WTC11 (cell line): ENCODE measurements at regions not wholly inside any gene's neighbourhood (a gene's known extent, or its start where the extent isn't known, plus 50 kb on each side); places are given as distances from the start of the nearest gene placed in this dataset.

ENCODE experiments used
- ATAC-seq: fragments of 200-7000 bp; cut with Tn5 transposase; 2 replicates; pipeline ENCODE4 v1.10.0; 2021; ENCODE audit warnings: mild to moderate bottlenecking, moderate library complexity
- CTCF ChIA-PET: fragments of 300-600 bp; sonication (Branson Sonifier 250); formaldehyde crosslinking; loops from one replicate; lab custom pipeline; 2021; ENCODE audit warnings: antibody characterized with exemption; lab: Charles Lee
- POLR2A ChIA-PET: fragments of 350-600 bp; sonication (Branson Sonifier 250); formaldehyde crosslinking; loops from one replicate; lab custom pipeline; 2021; ENCODE audit warnings: antibody characterized with exemption; lab: Charles Lee
- DNase-seq: peaks from one replicate; pipeline ENCODE4 v3.0.0; 2021; ENCODE audit warnings: low spot score
- H3K27ac Mint-ChIP-seq: 2 replicates; pipeline ENCODE4 v1.8.0; 2021; ENCODE audit warnings: mixed read lengths
- H3K27me3 Mint-ChIP-seq: 2 replicates; pipeline ENCODE4 v1.8.0; 2021; ENCODE audit warnings: low read depth, mild to moderate bottlenecking, moderate library complexity, mixed read lengths
- H3K36me3 Mint-ChIP-seq: 2 replicates; pipeline ENCODE4 v1.8.0; 2021; ENCODE audit warnings: mixed read lengths
- H3K4me1 Mint-ChIP-seq: 2 replicates; pipeline ENCODE4 v1.8.0; 2022; ENCODE audit warnings: mixed read lengths
- H3K4me3 Mint-ChIP-seq: 2 replicates; pipeline ENCODE4 v1.8.0; 2021; ENCODE audit warnings: mild to moderate bottlenecking, moderate library complexity, mixed read lengths
- H3K9me3 Mint-ChIP-seq: 2 replicates; pipeline ENCODE4 v1.8.0; 2021; ENCODE audit warnings: mixed read lengths
- CREM ChIP-seq: sonication (generic); formaldehyde crosslinking; IDR thresholded peaks from 2 replicates; pipeline ENCODE4 v1.8.1; 2022; ENCODE audit warnings: mild to moderate bottlenecking, missing genetic modification reagents, moderate library complexity
- ELF4 ChIP-seq: sonication (generic); formaldehyde crosslinking; IDR thresholded peaks from 2 replicates; pipeline ENCODE4 v1.8.1; 2022; ENCODE audit warnings: low read depth, mild to moderate bottlenecking, moderate library complexity, missing genetic modification reagents
- FOXK1 ChIP-seq: sonication (generic); formaldehyde crosslinking; IDR thresholded peaks from 2 replicates; pipeline ENCODE4 v1.8.0; 2022; ENCODE audit warnings: mild to moderate bottlenecking, moderate library complexity, missing genetic modification reagents
- IRF2 ChIP-seq: sonication (generic); formaldehyde crosslinking; IDR thresholded peaks from 2 replicates; pipeline ENCODE4 v1.8.0; 2022; ENCODE audit warnings: low read depth, missing genetic modification reagents, borderline replicate concordance
- MXD4 ChIP-seq: fragments of 250-450 bp; sonication (Bioruptor Pico); IDR thresholded peaks from 2 replicates; pipeline ENCODE4 v1.8.0; 2021; ENCODE audit warnings: mild to moderate bottlenecking, moderate library complexity, borderline replicate concordance
- NFE2L1 ChIP-seq: sonication (generic); formaldehyde crosslinking; IDR thresholded peaks from 2 replicates; pipeline ENCODE4 v1.8.1; 2023; ENCODE audit warnings: missing genetic modification reagents
- NFYB ChIP-seq: sonication (generic); formaldehyde crosslinking; conservative IDR thresholded peaks from 2 replicates; pipeline ENCODE4 v1.8.0; 2022; ENCODE audit warnings: low read depth, missing genetic modification reagents
- OVOL2 ChIP-seq: fragments of 250-450 bp; sonication (Bioruptor Pico); IDR thresholded peaks from 2 replicates; pipeline ENCODE4 v1.9.0; 2021; ENCODE audit warnings: mild to moderate bottlenecking, borderline replicate concordance
- TEAD1 ChIP-seq: sonication (generic); formaldehyde crosslinking; IDR thresholded peaks from 2 replicates; pipeline ENCODE4 v1.8.0; 2022; ENCODE audit warnings: mild to moderate bottlenecking, missing genetic modification reagents
- TP53 ChIP-seq: sonication (generic); formaldehyde crosslinking; IDR thresholded peaks from 2 replicates; pipeline ENCODE4 v1.8.1; 2023; ENCODE audit warnings: mild to moderate bottlenecking, missing genetic modification reagents
- ZNF121 ChIP-seq: sonication (generic); formaldehyde crosslinking; IDR thresholded peaks from 2 replicates; pipeline ENCODE4 v1.8.0; 2023; ENCODE audit warnings: missing genetic modification reagents
- ZNF219 ChIP-seq: sonication (generic); formaldehyde crosslinking; IDR thresholded peaks from 2 replicates; pipeline ENCODE4 v1.8.0; 2023; ENCODE audit warnings: missing genetic modification reagents, mild to moderate bottlenecking, borderline replicate concordance
- ZNF396 ChIP-seq: fragments of 250-450 bp; sonication (Bioruptor Pico); IDR thresholded peaks from 2 replicates; pipeline ENCODE4 v1.8.0; 2021; ENCODE audit warnings: mild to moderate bottlenecking, moderate library complexity, borderline replicate concordance
- TF ChIP-seq, protein P1 (sequence below): sonication (generic); formaldehyde crosslinking; IDR thresholded peaks from 2 replicates; pipeline ENCODE4 v1.8.1; 2023; ENCODE audit warnings: mild to moderate bottlenecking, missing genetic modification reagents, borderline replicate concordance
- TF ChIP-seq, protein P2 (sequence below): sonication (generic); formaldehyde crosslinking; IDR thresholded peaks from 2 replicates; pipeline ENCODE4 v1.8.0; 2022; ENCODE audit warnings: mild to moderate bottlenecking, missing genetic modification reagents
- TF ChIP-seq, protein P3 (sequence below): sonication (generic); formaldehyde crosslinking; IDR thresholded peaks from 2 replicates; pipeline ENCODE4 v1.8.1; 2023; ENCODE audit warnings: mild to moderate bottlenecking, missing genetic modification reagents, moderate library complexity
- TF ChIP-seq, protein P4 (sequence below): sonication (generic); formaldehyde crosslinking; IDR thresholded peaks from 2 replicates; pipeline ENCODE4 v1.8.1; 2023; ENCODE audit warnings: mild to moderate bottlenecking, missing genetic modification reagents, moderate library complexity
- TF ChIP-seq, protein P5 (sequence below): sonication (generic); formaldehyde crosslinking; IDR thresholded peaks from 2 replicates; pipeline ENCODE4 v1.8.1; 2022; ENCODE audit warnings: low read depth, mild to moderate bottlenecking, moderate library complexity, missing genetic modification reagents, borderline replicate concordance
- TF ChIP-seq, protein P6 (sequence below): sonication (generic); formaldehyde crosslinking; IDR thresholded peaks from 2 replicates; pipeline ENCODE4 v1.8.1; 2022; ENCODE audit warnings: mild to moderate bottlenecking, moderate library complexity, missing genetic modification reagents
- TF ChIP-seq, protein P7 (sequence below): sonication (generic); formaldehyde crosslinking; IDR thresholded peaks from 2 replicates; pipeline ENCODE4 v1.8.0; 2023; ENCODE audit warnings: mild to moderate bottlenecking, missing genetic modification reagents

DNA sequence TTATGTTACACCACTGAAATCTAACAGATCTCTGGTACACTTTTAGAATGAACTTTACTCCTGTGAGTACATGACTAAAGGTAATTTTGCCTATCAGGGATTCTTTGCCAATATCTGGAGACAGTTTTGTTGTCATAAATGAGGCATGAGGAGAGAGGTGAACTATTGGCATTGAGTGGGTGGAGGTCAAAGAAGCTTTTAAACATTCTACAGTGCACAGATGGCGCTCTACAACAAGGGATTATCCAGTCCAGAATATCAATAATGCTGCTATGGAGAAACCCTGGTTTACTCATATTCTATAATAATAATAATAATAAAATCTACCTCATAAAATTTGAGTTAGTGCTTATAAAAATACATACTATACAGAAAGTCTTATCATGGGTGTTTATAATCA, 702.3 kb downstream of the SI start:
- ATAC-seq (no peak), DNase-seq (no peak)
- Mint-ChIP-seq H3K27ac (no peak overlapping the region), H3K27me3 (no peaks in the 10 kb centered on the region), H3K36me3 (no peaks in the 10 kb centered on the region), H3K9me3 (no peaks in the 10 kb centered on the region), H3K4me1 (no peaks in the 10 kb centered on the region), H3K4me3 (no peak overlapping the region)
- ChIA-PET POLR2A (no interaction called here), CTCF (no interaction called here)
- no peak for TF ChIP-seq TP53
- TF ChIP-seq, protein P1, sequence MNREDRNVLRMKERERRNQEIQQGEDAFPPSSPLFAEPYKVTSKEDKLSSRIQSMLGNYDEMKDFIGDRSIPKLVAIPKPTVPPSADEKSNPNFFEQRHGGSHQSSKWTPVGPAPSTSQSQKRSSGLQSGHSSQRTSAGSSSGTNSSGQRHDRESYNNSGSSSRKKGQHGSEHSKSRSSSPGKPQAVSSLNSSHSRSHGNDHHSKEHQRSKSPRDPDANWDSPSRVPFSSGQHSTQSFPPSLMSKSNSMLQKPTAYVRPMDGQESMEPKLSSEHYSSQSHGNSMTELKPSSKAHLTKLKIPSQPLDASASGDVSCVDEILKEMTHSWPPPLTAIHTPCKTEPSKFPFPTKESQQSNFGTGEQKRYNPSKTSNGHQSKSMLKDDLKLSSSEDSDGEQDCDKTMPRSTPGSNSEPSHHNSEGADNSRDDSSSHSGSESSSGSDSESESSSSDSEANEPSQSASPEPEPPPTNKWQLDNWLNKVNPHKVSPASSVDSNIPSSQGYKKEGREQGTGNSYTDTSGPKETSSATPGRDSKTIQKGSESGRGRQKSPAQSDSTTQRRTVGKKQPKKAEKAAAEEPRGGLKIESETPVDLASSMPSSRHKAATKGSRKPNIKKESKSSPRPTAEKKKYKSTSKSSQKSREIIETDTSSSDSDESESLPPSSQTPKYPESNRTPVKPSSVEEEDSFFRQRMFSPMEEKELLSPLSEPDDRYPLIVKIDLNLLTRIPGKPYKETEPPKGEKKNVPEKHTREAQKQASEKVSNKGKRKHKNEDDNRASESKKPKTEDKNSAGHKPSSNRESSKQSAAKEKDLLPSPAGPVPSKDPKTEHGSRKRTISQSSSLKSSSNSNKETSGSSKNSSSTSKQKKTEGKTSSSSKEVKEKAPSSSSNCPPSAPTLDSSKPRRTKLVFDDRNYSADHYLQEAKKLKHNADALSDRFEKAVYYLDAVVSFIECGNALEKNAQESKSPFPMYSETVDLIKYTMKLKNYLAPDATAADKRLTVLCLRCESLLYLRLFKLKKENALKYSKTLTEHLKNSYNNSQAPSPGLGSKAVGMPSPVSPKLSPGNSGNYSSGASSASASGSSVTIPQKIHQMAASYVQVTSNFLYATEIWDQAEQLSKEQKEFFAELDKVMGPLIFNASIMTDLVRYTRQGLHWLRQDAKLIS (CRISPR knock-in tag) = no peak
- TF ChIP-seq FOXK1 (CRISPR knock-in tag) = no peak
- TF ChIP-seq MXD4 = no peak
- TF ChIP-seq, protein P2, sequence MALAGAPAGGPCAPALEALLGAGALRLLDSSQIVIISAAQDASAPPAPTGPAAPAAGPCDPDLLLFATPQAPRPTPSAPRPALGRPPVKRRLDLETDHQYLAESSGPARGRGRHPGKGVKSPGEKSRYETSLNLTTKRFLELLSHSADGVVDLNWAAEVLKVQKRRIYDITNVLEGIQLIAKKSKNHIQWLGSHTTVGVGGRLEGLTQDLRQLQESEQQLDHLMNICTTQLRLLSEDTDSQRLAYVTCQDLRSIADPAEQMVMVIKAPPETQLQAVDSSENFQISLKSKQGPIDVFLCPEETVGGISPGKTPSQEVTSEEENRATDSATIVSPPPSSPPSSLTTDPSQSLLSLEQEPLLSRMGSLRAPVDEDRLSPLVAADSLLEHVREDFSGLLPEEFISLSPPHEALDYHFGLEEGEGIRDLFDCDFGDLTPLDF (CRISPR knock-in tag) = no peak
- TF ChIP-seq CREM (CRISPR knock-in tag) = no peak
- TF ChIP-seq, protein P3, sequence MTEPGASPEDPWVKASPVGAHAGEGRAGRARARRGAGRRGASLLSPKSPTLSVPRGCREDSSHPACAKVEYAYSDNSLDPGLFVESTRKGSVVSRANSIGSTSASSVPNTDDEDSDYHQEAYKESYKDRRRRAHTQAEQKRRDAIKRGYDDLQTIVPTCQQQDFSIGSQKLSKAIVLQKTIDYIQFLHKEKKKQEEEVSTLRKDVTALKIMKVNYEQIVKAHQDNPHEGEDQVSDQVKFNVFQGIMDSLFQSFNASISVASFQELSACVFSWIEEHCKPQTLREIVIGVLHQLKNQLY (CRISPR knock-in tag) = no peak
- no peak for TF ChIP-seq OVOL2
- TF ChIP-seq ZNF396 = no peak
- TF ChIP-seq TEAD1 (CRISPR knock-in tag) = no peak
- TF ChIP-seq, protein P4, sequence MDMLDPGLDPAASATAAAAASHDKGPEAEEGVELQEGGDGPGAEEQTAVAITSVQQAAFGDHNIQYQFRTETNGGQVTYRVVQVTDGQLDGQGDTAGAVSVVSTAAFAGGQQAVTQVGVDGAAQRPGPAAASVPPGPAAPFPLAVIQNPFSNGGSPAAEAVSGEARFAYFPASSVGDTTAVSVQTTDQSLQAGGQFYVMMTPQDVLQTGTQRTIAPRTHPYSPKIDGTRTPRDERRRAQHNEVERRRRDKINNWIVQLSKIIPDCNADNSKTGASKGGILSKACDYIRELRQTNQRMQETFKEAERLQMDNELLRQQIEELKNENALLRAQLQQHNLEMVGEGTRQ = no peak
- TF ChIP-seq ZNF219 (CRISPR knock-in tag) = no peak
- no peak for TF ChIP-seq ZNF121 (CRISPR knock-in tag)
- TF ChIP-seq, protein P5, sequence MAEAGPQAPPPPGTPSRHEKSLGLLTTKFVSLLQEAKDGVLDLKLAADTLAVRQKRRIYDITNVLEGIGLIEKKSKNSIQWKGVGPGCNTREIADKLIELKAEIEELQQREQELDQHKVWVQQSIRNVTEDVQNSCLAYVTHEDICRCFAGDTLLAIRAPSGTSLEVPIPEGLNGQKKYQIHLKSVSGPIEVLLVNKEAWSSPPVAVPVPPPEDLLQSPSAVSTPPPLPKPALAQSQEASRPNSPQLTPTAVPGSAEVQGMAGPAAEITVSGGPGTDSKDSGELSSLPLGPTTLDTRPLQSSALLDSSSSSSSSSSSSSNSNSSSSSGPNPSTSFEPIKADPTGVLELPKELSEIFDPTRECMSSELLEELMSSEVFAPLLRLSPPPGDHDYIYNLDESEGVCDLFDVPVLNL (CRISPR knock-in tag) = no peak
- TF ChIP-seq, protein P6, sequence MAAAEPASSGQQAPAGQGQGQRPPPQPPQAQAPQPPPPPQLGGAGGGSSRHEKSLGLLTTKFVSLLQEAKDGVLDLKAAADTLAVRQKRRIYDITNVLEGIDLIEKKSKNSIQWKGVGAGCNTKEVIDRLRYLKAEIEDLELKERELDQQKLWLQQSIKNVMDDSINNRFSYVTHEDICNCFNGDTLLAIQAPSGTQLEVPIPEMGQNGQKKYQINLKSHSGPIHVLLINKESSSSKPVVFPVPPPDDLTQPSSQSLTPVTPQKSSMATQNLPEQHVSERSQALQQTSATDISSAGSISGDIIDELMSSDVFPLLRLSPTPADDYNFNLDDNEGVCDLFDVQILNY (CRISPR knock-in tag) = no peak
- TF ChIP-seq IRF2 = no peak
- TF ChIP-seq NFE2L1 (CRISPR knock-in tag) = no peak
- TF ChIP-seq, protein P7, sequence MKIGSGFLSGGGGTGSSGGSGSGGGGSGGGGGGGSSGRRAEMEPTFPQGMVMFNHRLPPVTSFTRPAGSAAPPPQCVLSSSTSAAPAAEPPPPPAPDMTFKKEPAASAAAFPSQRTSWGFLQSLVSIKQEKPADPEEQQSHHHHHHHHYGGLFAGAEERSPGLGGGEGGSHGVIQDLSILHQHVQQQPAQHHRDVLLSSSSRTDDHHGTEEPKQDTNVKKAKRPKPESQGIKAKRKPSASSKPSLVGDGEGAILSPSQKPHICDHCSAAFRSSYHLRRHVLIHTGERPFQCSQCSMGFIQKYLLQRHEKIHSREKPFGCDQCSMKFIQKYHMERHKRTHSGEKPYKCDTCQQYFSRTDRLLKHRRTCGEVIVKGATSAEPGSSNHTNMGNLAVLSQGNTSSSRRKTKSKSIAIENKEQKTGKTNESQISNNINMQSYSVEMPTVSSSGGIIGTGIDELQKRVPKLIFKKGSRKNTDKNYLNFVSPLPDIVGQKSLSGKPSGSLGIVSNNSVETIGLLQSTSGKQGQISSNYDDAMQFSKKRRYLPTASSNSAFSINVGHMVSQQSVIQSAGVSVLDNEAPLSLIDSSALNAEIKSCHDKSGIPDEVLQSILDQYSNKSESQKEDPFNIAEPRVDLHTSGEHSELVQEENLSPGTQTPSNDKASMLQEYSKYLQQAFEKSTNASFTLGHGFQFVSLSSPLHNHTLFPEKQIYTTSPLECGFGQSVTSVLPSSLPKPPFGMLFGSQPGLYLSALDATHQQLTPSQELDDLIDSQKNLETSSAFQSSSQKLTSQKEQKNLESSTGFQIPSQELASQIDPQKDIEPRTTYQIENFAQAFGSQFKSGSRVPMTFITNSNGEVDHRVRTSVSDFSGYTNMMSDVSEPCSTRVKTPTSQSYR = no peak
- no peak for TF ChIP-seq NFYB
- TF ChIP-seq ELF4 (CRISPR knock-in tag) = no peak
